SK-N-DZ (cell line): ENCODE measurements at regions not wholly inside any gene's neighbourhood (a gene's known extent, or its start where the extent isn't known, plus 50 kb on each side); places are given as distances from the start of the nearest gene placed in this dataset.

ENCODE experiments used
- DNase-seq: peaks from one replicate; pipeline ENCODE4 v3.0.0-alpha.2; 2015; ENCODE audit warnings: low spot score

DNA sequence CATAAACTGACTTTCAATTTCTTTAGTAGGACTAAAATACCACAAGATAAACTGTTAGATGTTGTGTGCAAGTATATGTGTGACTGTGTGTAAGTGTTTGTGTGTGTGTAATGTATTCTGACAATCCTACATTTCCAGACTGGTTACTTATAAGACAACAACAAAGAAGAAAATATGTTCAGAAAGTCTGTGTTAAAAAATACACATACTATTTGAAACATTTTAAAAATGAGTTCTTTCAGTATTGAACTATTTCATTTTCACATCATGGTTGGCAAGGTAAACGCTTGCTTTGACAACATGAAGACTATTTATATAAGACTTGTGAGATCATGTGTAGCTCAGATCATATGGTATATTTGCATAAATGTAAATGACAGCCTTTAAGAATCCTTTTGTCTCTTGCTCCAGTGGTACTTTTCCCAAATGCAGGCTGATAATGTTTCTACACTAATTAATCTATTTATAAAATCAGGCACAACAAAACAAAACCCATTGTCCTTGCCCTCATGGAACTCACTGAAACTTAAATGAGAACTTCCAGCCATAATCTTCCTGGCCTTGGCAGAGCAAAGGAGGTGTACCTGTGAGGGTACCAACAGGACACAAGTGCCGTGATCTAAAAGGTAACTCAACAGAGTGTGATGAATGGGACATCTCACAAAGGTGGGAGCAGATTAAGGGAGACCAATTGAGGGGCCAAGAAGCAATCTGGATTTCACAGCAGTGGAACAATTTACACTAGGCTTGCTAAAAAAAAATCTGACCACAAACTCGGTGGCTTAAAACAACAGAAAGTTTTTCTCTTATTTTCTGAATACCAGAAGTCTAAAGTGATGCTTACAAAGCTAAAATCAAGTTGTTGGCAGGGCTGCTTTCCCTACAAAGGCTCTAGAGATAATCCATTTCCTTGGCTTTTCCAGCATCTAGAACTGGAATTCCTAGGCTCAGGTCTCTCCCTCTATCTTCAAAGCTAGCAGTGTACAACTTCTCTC, 349.0 kb downstream of the TBC1D4 start:
- no peak for DNase-seq

DNA sequence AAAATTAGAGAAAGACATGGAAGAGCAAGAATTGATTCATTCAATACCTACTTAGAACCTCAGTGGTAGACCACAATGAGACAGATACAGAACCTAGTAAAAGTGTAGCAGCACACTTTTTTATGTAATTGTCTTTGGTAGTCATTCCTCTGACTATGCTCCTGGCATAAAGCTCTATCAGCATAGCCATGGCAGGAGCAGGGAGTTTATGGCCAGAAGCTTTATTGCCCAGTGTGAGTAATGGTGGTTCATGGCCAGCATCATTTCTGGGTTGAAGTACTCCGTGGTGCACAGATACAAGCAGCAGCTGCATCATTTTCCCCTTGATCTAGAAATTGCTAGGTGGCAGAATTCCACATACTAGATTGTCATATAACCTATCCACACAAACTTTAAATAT, 352.6 kb downstream of the TBC1D4 start:
- DNase-seq = no peak

GRCh38 chr13:75124415-75124814, 357.6 kb downstream of the TBC1D4 start:
- no peak for DNase-seq

DNA sequence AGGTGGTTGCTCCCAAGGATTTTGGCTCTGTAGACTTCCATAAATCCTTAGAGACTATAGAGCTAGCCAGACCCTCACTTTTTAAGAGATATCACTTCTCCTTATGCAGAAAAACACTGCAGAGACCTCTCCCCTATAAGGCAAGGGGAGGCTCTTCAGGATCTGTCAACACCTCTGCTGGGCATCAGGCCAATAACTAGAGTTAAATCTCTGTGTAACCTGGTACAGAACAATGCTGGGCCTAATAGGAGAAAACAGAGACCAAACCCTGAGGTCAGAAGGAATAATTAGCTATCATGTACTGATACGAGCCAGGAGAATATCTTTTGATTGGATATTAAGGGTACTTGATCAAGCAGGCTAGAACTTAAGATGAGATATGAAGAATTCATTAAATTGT, 358.5 kb downstream of the TBC1D4 start:
- DNase-seq = no peak

GRCh38 chr13:75120085-75120484, 361.9 kb downstream of the TBC1D4 start:
- DNase-seq = no peak

GRCh38 chr13:75115171-75115570, 366.8 kb downstream of the TBC1D4 start:
- DNase-seq = no peak

- no peak for DNase-seq
Observed at GRCh38 chr13:75103976-75104375, 378.0 kb downstream of the TBC1D4 start.

- DNase-seq = no peak
Observed at GRCh38 chr13:75102001-75102716, 379.8 kb downstream of the TBC1D4 start.

DNA sequence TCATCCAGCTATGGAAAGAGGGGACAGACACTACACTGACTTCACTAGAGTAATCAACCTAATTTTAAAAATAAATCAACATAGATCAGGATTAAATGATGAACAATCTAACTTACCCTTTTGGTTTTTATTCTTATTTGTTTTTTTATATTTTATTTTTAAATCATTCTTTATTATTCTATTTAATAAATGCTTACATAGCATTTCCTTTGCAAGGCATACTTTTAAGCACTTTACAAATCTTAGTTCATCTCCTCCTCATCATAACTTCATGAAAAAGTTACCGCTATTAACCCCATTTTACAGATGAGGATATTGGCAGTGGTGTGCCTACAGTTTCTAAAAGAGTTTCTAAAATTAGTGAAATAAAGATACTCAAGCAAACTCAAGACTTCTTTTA, 380.6 kb downstream of the TBC1D4 start:
- no peak for DNase-seq

- peak; percentile 31 for DNase-seq
Observed at GRCh38 chr13:75092143-75092542, 389.8 kb downstream of the TBC1D4 start.

- no peak for DNase-seq
Observed at GRCh38 chr13:75091718-75092117, 390.3 kb downstream of the TBC1D4 start.

DNA sequence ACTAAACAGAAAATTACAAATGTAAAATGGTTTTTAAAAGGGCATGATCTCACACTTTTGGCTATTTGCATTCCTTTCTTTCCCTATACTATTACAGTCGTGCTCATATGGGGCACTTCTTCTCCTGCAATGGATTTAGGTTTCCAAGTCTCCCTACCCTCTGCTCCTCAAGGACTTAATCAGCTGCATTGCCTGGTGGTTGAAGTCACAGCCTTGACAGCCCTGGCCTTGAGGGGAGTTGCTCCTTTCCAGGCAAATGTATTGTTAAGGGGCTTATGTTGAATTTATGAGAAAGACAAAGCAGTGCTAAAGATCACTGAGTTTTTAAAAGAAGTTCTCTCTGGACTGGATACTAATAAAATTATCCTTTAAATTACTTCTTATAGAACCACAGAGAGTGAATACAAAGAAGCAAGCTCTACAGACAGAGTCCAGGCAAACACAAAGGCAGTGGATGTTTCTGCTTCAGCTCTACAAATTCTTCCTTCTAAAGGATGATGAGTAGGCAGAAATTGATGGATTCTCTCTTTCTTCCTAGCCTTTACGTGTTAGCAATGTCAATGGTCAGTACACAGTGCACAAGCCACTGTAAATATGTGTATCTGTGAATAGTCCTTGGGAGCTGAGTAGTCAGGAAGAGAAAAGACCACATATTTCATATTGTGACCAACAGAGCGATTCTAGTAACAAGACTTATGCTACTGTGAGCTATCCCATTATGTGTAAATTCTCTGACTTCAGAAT, 390.9 kb downstream of the TBC1D4 start:
- DNase-seq = no peak

GRCh38 chr13:75088915-75089314, 393.1 kb downstream of the TBC1D4 start:
- no peak for DNase-seq

GRCh38 chr13:75079226-75079625, 402.7 kb downstream of the TBC1D4 start:
- no peak for DNase-seq

DNA sequence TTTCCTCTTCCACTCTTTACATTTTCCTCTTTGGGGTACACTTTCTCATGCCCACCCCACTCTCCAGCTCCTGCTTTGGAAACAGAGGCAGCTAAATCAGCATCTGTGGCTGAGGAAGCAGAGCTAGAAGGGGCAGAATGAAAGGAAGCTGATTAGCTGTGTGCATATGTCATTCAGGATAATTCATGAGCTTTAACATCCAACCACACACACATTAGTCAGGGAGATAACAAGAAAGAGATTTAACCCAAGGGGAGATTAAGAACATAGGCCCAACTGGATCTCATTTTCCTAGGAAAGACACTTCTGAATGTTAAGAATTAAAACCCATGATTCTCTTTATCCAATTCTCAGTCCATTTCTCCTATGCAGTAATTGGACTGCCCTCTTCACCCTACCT, 405.5 kb downstream of the TBC1D4 start:
- DNase-seq = no peak

DNA sequence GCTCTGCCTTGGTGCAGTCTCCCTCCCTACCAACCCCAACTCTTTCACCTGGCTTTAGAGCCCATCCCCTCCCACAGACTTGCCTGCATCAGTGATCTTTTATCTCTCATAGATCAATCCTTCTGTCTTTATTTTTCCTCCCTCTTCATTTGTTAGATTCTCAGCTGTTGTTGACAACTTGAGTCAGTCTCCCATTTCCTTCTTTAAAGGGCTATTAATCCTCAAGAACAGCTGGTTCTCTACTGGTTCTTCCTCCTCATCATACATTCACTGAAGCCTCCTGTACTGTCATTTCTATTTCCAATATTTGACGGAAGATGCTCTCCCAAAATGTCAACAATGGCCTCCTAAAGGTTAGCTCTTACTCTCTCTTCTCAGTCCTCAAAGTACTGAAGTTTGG, 408.2 kb downstream of the TBC1D4 start:
- no peak for DNase-seq

- DNase-seq = no peak
Observed at GRCh38 chr13:75072891-75073290, 409.1 kb downstream of the TBC1D4 start.

DNA sequence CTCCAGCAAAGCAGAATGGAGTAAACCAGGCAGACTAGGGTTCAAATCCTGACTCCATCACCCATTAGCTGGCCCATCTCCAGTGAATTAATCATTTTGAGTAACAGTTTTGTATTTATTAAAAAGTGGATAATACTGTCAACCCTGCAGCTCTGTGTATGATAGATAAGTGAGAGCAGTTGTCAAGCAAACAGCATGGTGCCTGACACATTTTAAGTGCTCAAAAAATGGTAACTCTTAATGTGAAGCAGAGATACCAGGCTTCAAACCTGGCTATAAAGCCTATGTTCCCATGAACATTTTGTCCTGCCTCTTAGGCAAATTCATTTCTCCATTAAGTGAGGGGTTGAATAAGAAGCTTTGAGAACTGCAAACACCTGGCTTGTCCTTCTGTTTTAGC, 409.6 kb downstream of the TBC1D4 start:
- no peak for DNase-seq

DNA sequence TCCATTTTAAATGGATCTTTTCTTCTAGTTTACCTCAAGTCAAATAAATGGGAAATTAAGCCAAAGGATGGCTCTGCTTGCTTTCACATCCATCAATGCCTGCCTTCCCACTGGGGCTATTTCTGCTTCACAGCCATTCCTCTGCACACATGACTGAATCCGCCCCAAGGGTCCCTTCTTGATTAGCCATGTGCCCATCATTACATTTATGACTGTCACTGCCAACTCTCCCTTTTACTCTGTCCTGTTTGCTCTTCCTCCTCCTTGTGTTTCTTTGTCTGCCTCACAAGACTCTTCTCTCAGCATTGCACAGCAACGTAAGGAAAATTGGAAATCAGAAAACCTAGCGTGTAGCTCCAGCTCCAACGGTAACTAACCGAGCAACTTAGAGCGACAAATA, 410.2 kb downstream of the TBC1D4 start:
- DNase-seq = no peak

DNA sequence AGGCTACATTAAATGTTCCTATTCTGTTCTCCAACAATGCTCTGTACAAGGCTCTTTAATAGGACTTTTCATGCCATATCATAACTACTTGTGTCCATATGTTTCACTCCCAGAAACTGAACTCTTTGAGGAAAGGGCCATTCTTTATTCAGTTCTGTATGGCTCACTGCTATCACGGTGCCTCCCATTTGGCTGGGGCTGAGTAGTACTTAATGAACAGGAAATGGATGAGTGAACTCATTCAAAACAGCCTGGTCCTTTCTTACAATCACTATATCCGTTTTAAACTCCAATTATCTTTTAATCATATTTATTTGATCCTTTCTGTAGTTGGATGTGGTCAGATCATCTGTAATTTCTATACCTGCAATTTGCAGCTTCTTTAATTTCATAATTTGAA, 410.6 kb downstream of the TBC1D4 start:
- no peak for DNase-seq

GRCh38 chr13:75061909-75062308, 420.1 kb downstream of the TBC1D4 start:
- DNase-seq = no peak

GRCh38 chr13:75055296-75055695, 426.7 kb downstream of the TBC1D4 start:
- DNase-seq = no peak
